ENCODE measurements at regions not wholly inside any gene's neighbourhood (a gene's known extent, or its start where the extent isn't known, plus 50 kb on each side); places are given as distances from the start of the nearest gene placed in this dataset.

DNA sequence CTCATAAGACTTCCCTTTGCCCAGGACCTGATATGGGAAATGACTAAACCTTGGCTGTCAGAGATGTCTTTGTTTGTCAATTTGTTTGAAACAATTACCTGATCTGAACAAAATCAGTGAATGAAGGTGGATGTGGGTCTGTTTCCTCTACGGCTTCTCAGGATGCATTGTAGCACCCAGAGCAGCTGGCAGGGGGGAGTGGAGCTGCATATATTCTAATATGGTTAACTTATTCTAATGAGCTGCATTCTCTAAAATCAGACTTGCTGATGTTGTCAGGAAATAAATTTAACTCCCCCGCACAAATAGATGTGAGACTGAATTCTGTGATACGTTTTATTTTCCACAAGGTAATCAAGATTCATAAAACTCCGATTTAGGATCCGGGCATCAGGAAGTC, 665.4 kb downstream of the MAT2B start:
- no peaks in the 10 kb centered on the region for H3K79me2 ChIP-seq (ENCODE audit: control insufficient read depth, insufficient read depth, low read length, poor library complexity)
- no peak overlapping the region for H4K91ac ChIP-seq (ENCODE audit: low read depth, low read length)
- no peak overlapping the region for H3K18ac ChIP-seq (ENCODE audit: low read length)
- no peak overlapping the region for H3K23ac ChIP-seq (ENCODE audit: low read length)
- no peak overlapping the region for H2BK12ac ChIP-seq (ENCODE audit: low read length)
- DNase-seq: no peak
- no peak overlapping the region for H3K27ac ChIP-seq (ENCODE audit: low read depth, low read length)
- H4K8ac ChIP-seq (ENCODE audit: low read depth, low read length): no peak overlapping the region
- H4K12ac ChIP-seq (ENCODE audit: low read depth, low read length): no peak overlapping the region
- H2BK120ac ChIP-seq (ENCODE audit: insufficient read depth, low read length, poor library complexity): no peak overlapping the region
- WGBS (ENCODE audit: extremely low coverage, insufficient coverage, insufficient read length): no CpG with 5 or more reads among the region's 5 CpGs
- no peaks in the 10 kb centered on the region for H3K4me1 ChIP-seq (ENCODE audit: control insufficient read depth in 1 of 2, insufficient read depth in 2 of 2, low read length in 2 of 2)
- no peak overlapping the region for H3K4ac ChIP-seq (ENCODE audit: low read depth, low read length)
- no peaks in the 10 kb centered on the region for H3K79me1 ChIP-seq (ENCODE audit: low read length)
- no peak overlapping the region for H2BK5ac ChIP-seq (ENCODE audit: low read depth, low read length, poor library complexity)
- H3K9ac ChIP-seq (ENCODE audit: low read length): no peak overlapping the region
- peaks cover 2% of the 10 kb centered on the region for H3K9me3 ChIP-seq (ENCODE audit: insufficient read depth, low read depth, low read length)
- H2AK5ac ChIP-seq (ENCODE audit: low read length): no peak overlapping the region
- H2AFZ ChIP-seq (ENCODE audit: insufficient read depth, low read length, poor library complexity): no peak overlapping the region
- no peak overlapping the region for H3K14ac ChIP-seq (ENCODE audit: low read length)
- no peaks in the 10 kb centered on the region for H3K36me3 ChIP-seq (ENCODE audit: control insufficient read depth in 1 of 2, insufficient read depth in 2 of 2, low read length in 2 of 2)
- H3K27me3 ChIP-seq (ENCODE audit: insufficient read depth, low read length): no peaks in the 10 kb centered on the region
- H3K4me2 ChIP-seq (ENCODE audit: low read length): no peak overlapping the region
- H3K4me3 ChIP-seq (ENCODE audit: low read depth, low read length): no peak overlapping the region

DNA sequence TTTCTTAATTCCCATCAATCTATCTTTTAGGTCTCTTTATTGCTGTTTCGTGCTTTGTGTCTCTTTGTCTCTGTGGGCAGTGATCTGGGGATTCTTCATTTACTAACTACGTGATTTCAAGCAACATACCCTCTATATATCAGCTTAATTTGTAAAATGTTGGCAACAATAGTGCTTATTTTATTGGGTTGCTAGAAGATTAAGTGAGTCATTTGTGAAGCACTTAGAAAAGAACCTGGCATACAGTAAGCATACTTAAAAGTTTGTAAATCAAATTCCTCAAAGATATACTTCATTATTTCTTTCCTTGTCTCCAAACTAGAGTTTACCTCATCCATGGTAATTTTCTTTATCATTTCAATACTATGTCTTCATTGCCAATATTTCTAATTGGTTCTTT, 669.7 kb downstream of the MAT2B start:
- no peak overlapping the region for H3K4me2 ChIP-seq (ENCODE audit: low read length)

DNA sequence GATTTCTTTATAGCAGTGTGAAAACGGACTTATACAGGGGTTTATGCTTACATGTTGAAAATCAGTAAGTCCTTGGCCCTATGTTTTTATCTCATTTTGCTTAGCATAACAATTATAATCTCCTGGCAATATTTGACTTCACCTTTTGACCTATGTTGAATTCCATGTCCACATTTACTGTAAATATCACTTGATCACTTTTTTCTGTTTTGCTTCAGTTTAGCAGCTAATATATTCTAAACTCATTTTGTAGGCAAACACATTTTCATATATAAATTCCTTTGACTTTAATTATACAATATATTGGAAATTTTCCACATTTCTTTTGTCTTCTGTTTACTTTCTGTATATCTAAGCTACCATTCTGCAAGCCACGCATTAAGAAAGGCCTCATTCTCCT, 674.0 kb downstream of the MAT2B start:
- H2BK5ac ChIP-seq (ENCODE audit: low read depth, low read length, poor library complexity): no peak overlapping the region
- H3K9me3 ChIP-seq (ENCODE audit: insufficient read depth, low read depth, low read length): no peaks in the 10 kb centered on the region
- H4K8ac ChIP-seq (ENCODE audit: low read depth, low read length): no peak overlapping the region
- H3K36me3 ChIP-seq (ENCODE audit: control insufficient read depth in 1 of 2, insufficient read depth in 2 of 2, low read length in 2 of 2): no peaks in the 10 kb centered on the region
- no peak overlapping the region for H3K9ac ChIP-seq (ENCODE audit: low read length)
- no peak overlapping the region for H2AK5ac ChIP-seq (ENCODE audit: low read length)
- DNase-seq: no peak
- no peak overlapping the region for H3K4me2 ChIP-seq (ENCODE audit: low read length)
- H3K23ac ChIP-seq (ENCODE audit: low read length): no peak overlapping the region
- no peaks in the 10 kb centered on the region for H3K4me1 ChIP-seq (ENCODE audit: control insufficient read depth in 1 of 2, insufficient read depth in 2 of 2, low read length in 2 of 2)
- no peaks in the 10 kb centered on the region for H3K79me2 ChIP-seq (ENCODE audit: control insufficient read depth, insufficient read depth, low read length, poor library complexity)
- H4K91ac ChIP-seq (ENCODE audit: low read depth, low read length): no peak overlapping the region
- no peak overlapping the region for H3K4ac ChIP-seq (ENCODE audit: low read depth, low read length)
- no peak overlapping the region for H3K4me3 ChIP-seq (ENCODE audit: low read depth, low read length)
- H3K79me1 ChIP-seq (ENCODE audit: low read length): no peaks in the 10 kb centered on the region
- WGBS (ENCODE audit: extremely low coverage, insufficient coverage, insufficient read length): no CpG with 5 or more reads among the region's 2 CpGs
- no peak overlapping the region for H2BK120ac ChIP-seq (ENCODE audit: insufficient read depth, low read length, poor library complexity)
- no peak overlapping the region for H3K18ac ChIP-seq (ENCODE audit: low read length)
- H3K14ac ChIP-seq (ENCODE audit: low read length): no peak overlapping the region
- H2BK12ac ChIP-seq (ENCODE audit: low read length): no peak overlapping the region
- no peak overlapping the region for H2AFZ ChIP-seq (ENCODE audit: insufficient read depth, low read length, poor library complexity)
- H3K27me3 ChIP-seq (ENCODE audit: insufficient read depth, low read length): no peaks in the 10 kb centered on the region
- no peak overlapping the region for H3K27ac ChIP-seq (ENCODE audit: low read depth, low read length)
- no peak overlapping the region for H4K12ac ChIP-seq (ENCODE audit: low read depth, low read length)

More for the DNA sequence above, 669.7 kb downstream of the MAT2B start:
- H4K12ac ChIP-seq (ENCODE audit: low read depth, low read length): no peak overlapping the region
- H3K27ac ChIP-seq (ENCODE audit: low read depth, low read length): no peak overlapping the region
- no peak overlapping the region for H3K18ac ChIP-seq (ENCODE audit: low read length)
- H4K8ac ChIP-seq (ENCODE audit: low read depth, low read length): no peak overlapping the region
- no peaks in the 10 kb centered on the region for H3K79me1 ChIP-seq (ENCODE audit: low read length)
- H3K4me3 ChIP-seq (ENCODE audit: low read depth, low read length): no peak overlapping the region
- no peaks in the 10 kb centered on the region for H3K36me3 ChIP-seq (ENCODE audit: control insufficient read depth in 1 of 2, insufficient read depth in 2 of 2, low read length in 2 of 2)
- no CpG with 5 or more reads among the region's 2 CpGs for WGBS (ENCODE audit: extremely low coverage, insufficient coverage, insufficient read length)
- no peaks in the 10 kb centered on the region for H3K79me2 ChIP-seq (ENCODE audit: control insufficient read depth, insufficient read depth, low read length, poor library complexity)
- no peak overlapping the region for H2BK120ac ChIP-seq (ENCODE audit: insufficient read depth, low read length, poor library complexity)
- H3K27me3 ChIP-seq (ENCODE audit: insufficient read depth, low read length): no peaks in the 10 kb centered on the region
- no peak overlapping the region for H2AFZ ChIP-seq (ENCODE audit: insufficient read depth, low read length, poor library complexity)
- H4K91ac ChIP-seq (ENCODE audit: low read depth, low read length): no peak overlapping the region
- no peak overlapping the region for H3K23ac ChIP-seq (ENCODE audit: low read length)
- no peaks in the 10 kb centered on the region for H3K4me1 ChIP-seq (ENCODE audit: control insufficient read depth in 1 of 2, insufficient read depth in 2 of 2, low read length in 2 of 2)
- no peak overlapping the region for H3K9ac ChIP-seq (ENCODE audit: low read length)
- H2BK12ac ChIP-seq (ENCODE audit: low read length): no peak overlapping the region
- H3K9me3 ChIP-seq (ENCODE audit: insufficient read depth, low read depth, low read length): no peaks in the 10 kb centered on the region
- no peak overlapping the region for H2AK5ac ChIP-seq (ENCODE audit: low read length)
- DNase-seq: no peak
- no peak overlapping the region for H3K4ac ChIP-seq (ENCODE audit: low read depth, low read length)
- H2BK5ac ChIP-seq (ENCODE audit: low read depth, low read length, poor library complexity): no peak overlapping the region
- no peak overlapping the region for H3K14ac ChIP-seq (ENCODE audit: low read length)

DNA sequence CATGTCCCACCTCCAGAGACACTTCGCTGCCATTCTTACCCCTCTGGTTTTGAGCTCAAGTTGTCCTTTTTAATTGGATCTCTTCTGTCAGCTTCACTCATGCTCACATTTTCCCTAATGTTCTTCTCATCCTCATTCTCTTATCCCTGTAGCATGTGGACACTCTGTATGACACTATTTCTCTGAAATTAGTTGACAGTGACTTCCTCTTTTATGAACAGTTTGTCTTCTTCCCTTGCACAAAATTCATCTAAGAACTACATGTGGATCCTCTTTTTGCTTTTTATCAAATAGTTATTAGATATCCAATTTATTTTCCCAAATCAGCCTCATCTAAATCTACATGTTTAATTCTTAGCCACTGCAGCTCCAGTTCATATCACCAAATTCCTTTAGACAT, 676.2 kb downstream of the MAT2B start:
- no peak overlapping the region for H4K12ac ChIP-seq (ENCODE audit: low read depth, low read length)
- no peak overlapping the region for H2AK5ac ChIP-seq (ENCODE audit: low read length)
- H2BK12ac ChIP-seq (ENCODE audit: low read length): no peak overlapping the region
- H3K27ac ChIP-seq (ENCODE audit: low read depth, low read length): no peak overlapping the region
- WGBS (ENCODE audit: extremely low coverage, insufficient coverage, insufficient read length): no CpG with 5 or more reads among the region's 1 CpG
- no peak overlapping the region for H2BK5ac ChIP-seq (ENCODE audit: low read depth, low read length, poor library complexity)
- no peak overlapping the region for H3K14ac ChIP-seq (ENCODE audit: low read length)
- H3K79me1 ChIP-seq (ENCODE audit: low read length): no peaks in the 10 kb centered on the region
- no peaks in the 10 kb centered on the region for H3K27me3 ChIP-seq (ENCODE audit: insufficient read depth, low read length)
- no peaks in the 10 kb centered on the region for H3K36me3 ChIP-seq (ENCODE audit: control insufficient read depth in 1 of 2, insufficient read depth in 2 of 2, low read length in 2 of 2)
- no peak overlapping the region for H2BK120ac ChIP-seq (ENCODE audit: insufficient read depth, low read length, poor library complexity)
- no peak overlapping the region for H4K8ac ChIP-seq (ENCODE audit: low read depth, low read length)
- H3K4me1 ChIP-seq (ENCODE audit: control insufficient read depth in 1 of 2, insufficient read depth in 2 of 2, low read length in 2 of 2): no peaks in the 10 kb centered on the region
- no peak overlapping the region for H3K4me2 ChIP-seq (ENCODE audit: low read length)
- no peak overlapping the region for H3K18ac ChIP-seq (ENCODE audit: low read length)
- no peak overlapping the region for H3K23ac ChIP-seq (ENCODE audit: low read length)
- H3K9ac ChIP-seq (ENCODE audit: low read length): no peak overlapping the region
- H3K4me3 ChIP-seq (ENCODE audit: low read depth, low read length): no peak overlapping the region
- no peak overlapping the region for H2AFZ ChIP-seq (ENCODE audit: insufficient read depth, low read length, poor library complexity)
- H3K79me2 ChIP-seq (ENCODE audit: control insufficient read depth, insufficient read depth, low read length, poor library complexity): no peaks in the 10 kb centered on the region
- no peaks in the 10 kb centered on the region for H3K9me3 ChIP-seq (ENCODE audit: insufficient read depth, low read depth, low read length)
- H3K4ac ChIP-seq (ENCODE audit: low read depth, low read length): no peak overlapping the region
- no peak overlapping the region for H4K91ac ChIP-seq (ENCODE audit: low read depth, low read length)
- no peak for DNase-seq

All from trophoblast cell (in vitro differentiated cells and primary cell).